ENCODE measurements at regions not wholly inside any gene's neighbourhood (a gene's known extent, or its start where the extent isn't known, plus 50 kb on each side); places are given as distances from the start of the nearest gene placed in this dataset.

DNA sequence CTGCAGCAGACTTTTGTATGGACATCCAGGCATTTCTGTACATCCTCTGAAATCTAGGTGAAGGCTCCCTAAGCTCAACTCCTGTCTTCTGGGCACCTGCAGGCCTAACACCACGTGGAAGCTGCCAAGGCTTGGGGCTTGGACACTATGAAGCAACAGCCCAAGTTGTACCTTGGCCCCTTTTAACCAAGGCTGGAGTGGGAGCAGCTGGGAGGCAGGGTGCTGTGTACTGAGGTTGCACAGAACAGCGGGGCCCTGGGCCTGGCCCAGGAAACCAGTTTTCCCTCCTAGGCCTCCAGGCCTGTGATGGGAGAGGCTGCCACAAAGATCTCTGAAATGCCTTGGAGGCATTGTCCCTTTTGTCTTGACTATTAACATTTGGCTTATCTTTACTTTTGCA is 214.4 kb upstream of the LRIG3 start:
- Mint-ChIP-seq H3K4me1 (no peaks in the 10 kb centered on the region), H3K36me3 (no peaks in the 10 kb centered on the region)
- H3K4me1 ChIP-seq (ENCODE audit: control insufficient read depth in 2 of 2, insufficient read depth in 2 of 2, low read length in 2 of 2), result no peaks in the 10 kb centered on the region

GRCh38 chr12:59131462-59131861 is 211.2 kb upstream of the LRIG3 start:
- ChIA-PET CTCF (no interaction called here), POLR2A (no interaction called here)
- Mint-ChIP-seq H3K4me1 (no peaks in the 10 kb centered on the region), H3K27ac (no peak overlapping the region), H3K36me3 (no peaks in the 10 kb centered on the region), H3K27me3 (no peaks in the 10 kb centered on the region), H3K4me3 (no peak overlapping the region), H3K9me3 (peaks cover 0 to 7% (median 1%) of the 10 kb centered on the region in 11 donors)
- Histone ChIP-seq H3K36me3 (ENCODE audit: control insufficient read depth in 2 of 3, insufficient read depth in 3 of 3, low read length in 3 of 3) (no peaks in the 10 kb centered on the region), H3K27me3 (ENCODE audit: control insufficient read depth in 2 of 2, insufficient read depth in 2 of 2, low read length in 2 of 2) (no peaks in the 10 kb centered on the region), H3K4me1 (ENCODE audit: control insufficient read depth in 2 of 2, insufficient read depth in 2 of 2, low read length in 2 of 2) (no peaks in the 10 kb centered on the region), H3K27ac (ENCODE audit: low read depth, low read length) (no peak overlapping the region), H3K9me3 (ENCODE audit: control insufficient read depth in 2 of 3, low read length in 3 of 3) (no peaks in the 10 kb centered on the region), H3K4me3 (ENCODE audit: low read length) (no peak overlapping the region)
- ATAC-seq (no peak), DNase-seq (no peak)
- intact Hi-C loops (cut with micrococcal nuclease), result no loop called here

More for the DNA sequence above, 214.4 kb upstream of the LRIG3 start:
- Histone ChIP-seq H3K36me3 (ENCODE audit: control insufficient read depth in 2 of 3, insufficient read depth in 3 of 3, low read length in 3 of 3) (no peaks in the 10 kb centered on the region), H3K27me3 (ENCODE audit: control insufficient read depth in 2 of 2, insufficient read depth in 2 of 2, low read length in 2 of 2) (no peaks in the 10 kb centered on the region), H3K9me3 (ENCODE audit: control insufficient read depth in 2 of 3, low read length in 3 of 3) (no peaks in the 10 kb centered on the region), H3K4me3 (ENCODE audit: low read length) (no peak overlapping the region), H3K27ac (ENCODE audit: low read depth, low read length) (no peak overlapping the region)
- Mint-ChIP-seq H3K27me3 (no peaks in the 10 kb centered on the region), H3K4me3 (no peak overlapping the region), H3K27ac (no peak overlapping the region), H3K9me3 (peaks cover 0 to 7% (median 0%) of the 10 kb centered on the region in 11 donors)
- CTCF ChIA-PET, result no interaction called here
- POLR2A ChIA-PET, result no interaction called here
- intact Hi-C loops (cut with micrococcal nuclease), result no loop called here
- ATAC-seq (no peak), DNase-seq (no peak)

DNA sequence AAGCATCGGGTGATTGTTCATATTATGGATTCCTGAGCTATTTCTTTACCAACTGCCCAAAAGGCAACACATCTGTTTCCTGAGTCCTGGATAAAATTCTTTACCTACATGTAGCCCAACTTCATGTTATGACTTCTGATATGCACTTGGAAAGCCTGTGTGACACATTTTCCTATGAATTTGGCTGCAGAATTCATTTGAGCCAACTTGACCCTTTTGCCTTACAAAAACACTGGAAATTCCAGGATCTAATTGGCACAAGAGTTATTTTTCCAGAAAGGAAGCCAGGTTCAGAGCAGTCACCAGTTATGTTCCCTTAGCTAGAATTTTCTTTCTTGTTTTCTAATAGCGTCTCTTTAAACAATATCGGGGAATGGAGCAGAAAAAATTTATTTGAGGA is 202.5 kb upstream of the LRIG3 start:
- Mint-ChIP-seq H3K27ac (no peak overlapping the region), H3K9me3 (peaks cover 0 to 26% (median 0%) of the 10 kb centered on the region in 11 donors), H3K27me3 (peaks cover 0 to 5% (median 0%) of the 10 kb centered on the region in 5 donors), H3K4me1 (peaks cover 0 to 1% (median 0%) of the 10 kb centered on the region in 7 donors), H3K36me3 (peaks cover 0 to 4% (median 0%) of the 10 kb centered on the region in 5 donors), H3K4me3 (no peak overlapping the region)
- no peak for DNase-seq
- ChIA-PET POLR2A (no interaction called here), CTCF (no interaction called here)
- H3K27ac ChIP-seq (ENCODE audit: low read depth, low read length), result no peak overlapping the region
- H3K4me1 ChIP-seq (ENCODE audit: control insufficient read depth in 2 of 2, insufficient read depth in 2 of 2, low read length in 2 of 2), result no peaks in the 10 kb centered on the region
- intact Hi-C loops (cut with micrococcal nuclease), result no loop called here
- no peak overlapping the region for H3K4me3 ChIP-seq (ENCODE audit: low read length)
- no peaks in the 10 kb centered on the region for H3K9me3 ChIP-seq (ENCODE audit: control insufficient read depth in 2 of 3, low read length in 3 of 3)
- H3K27me3 ChIP-seq (ENCODE audit: control insufficient read depth in 2 of 2, insufficient read depth in 2 of 2, low read length in 2 of 2), result no peaks in the 10 kb centered on the region
- no peak for ATAC-seq
- no peaks in the 10 kb centered on the region for H3K36me3 ChIP-seq (ENCODE audit: control insufficient read depth in 2 of 3, insufficient read depth in 3 of 3, low read length in 3 of 3)

DNA sequence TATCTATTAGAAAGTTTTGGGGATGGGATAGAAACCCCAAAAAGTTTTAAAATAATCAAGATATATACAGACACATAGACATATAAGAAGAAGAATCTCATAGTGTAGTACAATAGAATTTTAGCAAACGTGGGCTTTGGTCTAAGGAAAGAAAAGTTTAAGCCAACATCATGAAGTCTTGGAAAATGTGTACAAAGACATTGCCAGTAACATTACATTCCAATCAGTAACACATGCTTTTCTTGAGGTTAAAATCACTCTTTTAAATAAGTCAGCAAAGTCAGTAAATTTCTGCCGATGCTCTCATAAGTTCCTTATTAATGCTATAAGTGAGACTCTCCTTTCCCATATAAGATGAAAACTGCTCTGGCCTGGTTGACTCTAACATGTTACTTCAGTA is 201.1 kb upstream of the LRIG3 start:
- ATAC-seq (no peak), DNase-seq (no peak)
- Histone ChIP-seq H3K4me3 (ENCODE audit: low read length) (no peak overlapping the region), H3K36me3 (ENCODE audit: control insufficient read depth in 2 of 3, insufficient read depth in 3 of 3, low read length in 3 of 3) (no peaks in the 10 kb centered on the region), H3K27ac (ENCODE audit: low read depth, low read length) (no peak overlapping the region), H3K27me3 (ENCODE audit: control insufficient read depth in 2 of 2, insufficient read depth in 2 of 2, low read length in 2 of 2) (no peaks in the 10 kb centered on the region), H3K4me1 (ENCODE audit: control insufficient read depth in 2 of 2, insufficient read depth in 2 of 2, low read length in 2 of 2) (no peaks in the 10 kb centered on the region), H3K9me3 (ENCODE audit: control insufficient read depth in 2 of 3, low read length in 3 of 3) (no peaks in the 10 kb centered on the region)
- intact Hi-C loops (cut with micrococcal nuclease), result no loop called here
- Mint-ChIP-seq H3K4me1 (peaks cover 0 to 1% (median 0%) of the 10 kb centered on the region in 7 donors), H3K4me3 (no peak overlapping the region), H3K27me3 (peaks cover 0 to 5% (median 0%) of the 10 kb centered on the region in 5 donors), H3K9me3 (peaks cover 0 to 22% (median 0%) of the 10 kb centered on the region in 11 donors), H3K36me3 (peaks cover 0 to 4% (median 0%) of the 10 kb centered on the region in 5 donors), H3K27ac (no peak overlapping the region)
- ChIA-PET POLR2A (no interaction called here), CTCF (no interaction called here)

GRCh38 chr12:59119676-59120075 is 199.4 kb upstream of the LRIG3 start:
- Histone ChIP-seq H3K27ac (ENCODE audit: low read depth, low read length) (no peak overlapping the region), H3K9me3 (ENCODE audit: control insufficient read depth in 2 of 3, low read length in 3 of 3) (no peaks in the 10 kb centered on the region), H3K36me3 (ENCODE audit: control insufficient read depth in 2 of 3, insufficient read depth in 3 of 3, low read length in 3 of 3) (no peaks in the 10 kb centered on the region), H3K4me3 (ENCODE audit: low read length) (no peak overlapping the region), H3K4me1 (ENCODE audit: control insufficient read depth in 2 of 2, insufficient read depth in 2 of 2, low read length in 2 of 2) (no peaks in the 10 kb centered on the region), H3K27me3 (ENCODE audit: control insufficient read depth in 2 of 2, insufficient read depth in 2 of 2, low read length in 2 of 2) (no peaks in the 10 kb centered on the region)
- Mint-ChIP-seq H3K4me1 (peaks cover 0 to 1% (median 0%) of the 10 kb centered on the region in 7 donors), H3K27ac (no peak overlapping the region), H3K4me3 (no peak overlapping the region), H3K27me3 (peaks cover 0 to 3% (median 0%) of the 10 kb centered on the region in 5 donors), H3K36me3 (no peaks in the 10 kb centered on the region), H3K9me3 (peaks cover 0 to 13% (median 0%) of the 10 kb centered on the region in 11 donors)
- ChIA-PET POLR2A (no interaction called here), CTCF (no interaction called here)
- no peak for DNase-seq
- no peak for ATAC-seq
- intact Hi-C loops (cut with micrococcal nuclease), result no loop called here

GRCh38 chr12:59118356-59118755 is 198.1 kb upstream of the LRIG3 start:
- no peaks in the 10 kb centered on the region for H3K27me3 Mint-ChIP-seq
- H3K4me3 Mint-ChIP-seq, result no peak overlapping the region
- no peaks in the 10 kb centered on the region for H3K36me3 Mint-ChIP-seq
- no peaks in the 10 kb centered on the region for H3K9me3 ChIP-seq (ENCODE audit: control insufficient read depth in 2 of 3, low read length in 3 of 3)
- H3K36me3 ChIP-seq (ENCODE audit: control insufficient read depth in 2 of 3, insufficient read depth in 3 of 3, low read length in 3 of 3), result no peaks in the 10 kb centered on the region
- H3K27me3 ChIP-seq (ENCODE audit: control insufficient read depth in 2 of 2, insufficient read depth in 2 of 2, low read length in 2 of 2), result no peaks in the 10 kb centered on the region
- H3K4me1 Mint-ChIP-seq, result no peaks in the 10 kb centered on the region
- no peaks in the 10 kb centered on the region for H3K4me1 ChIP-seq (ENCODE audit: control insufficient read depth in 2 of 2, insufficient read depth in 2 of 2, low read length in 2 of 2)
- POLR2A ChIA-PET, result no interaction called here
- H3K9me3 Mint-ChIP-seq, result peaks cover 0 to 12% (median 0%) of the 10 kb centered on the region in 11 donors
- DNase-seq, result no peak
- H3K27ac ChIP-seq (ENCODE audit: low read depth, low read length), result no peak overlapping the region
- CTCF ChIA-PET, result no interaction called here
- intact Hi-C loops (cut with micrococcal nuclease), result no loop called here
- H3K4me3 ChIP-seq (ENCODE audit: low read length), result no peak overlapping the region
- ATAC-seq, result no peak
- H3K27ac Mint-ChIP-seq, result no peak overlapping the region

GRCh38 chr12:59115995-59116394 is 195.7 kb upstream of the LRIG3 start:
- CTCF ChIA-PET, result no interaction called here
- Mint-ChIP-seq H3K4me1 (peaks cover 0 to 2% (median 0%) of the 10 kb centered on the region in 7 donors), H3K9me3 (peaks cover 0 to 12% (median 0%) of the 10 kb centered on the region in 11 donors), H3K36me3 (no peaks in the 10 kb centered on the region), H3K27me3 (no peaks in the 10 kb centered on the region), H3K4me3 (no peak overlapping the region), H3K27ac (no peak overlapping the region)
- Histone ChIP-seq H3K27ac (ENCODE audit: low read depth, low read length) (no peak overlapping the region), H3K36me3 (ENCODE audit: control insufficient read depth in 2 of 3, insufficient read depth in 3 of 3, low read length in 3 of 3) (no peaks in the 10 kb centered on the region), H3K4me1 (ENCODE audit: control insufficient read depth in 2 of 2, insufficient read depth in 2 of 2, low read length in 2 of 2) (no peaks in the 10 kb centered on the region), H3K27me3 (ENCODE audit: control insufficient read depth in 2 of 2, insufficient read depth in 2 of 2, low read length in 2 of 2) (no peaks in the 10 kb centered on the region), H3K9me3 (ENCODE audit: control insufficient read depth in 2 of 3, low read length in 3 of 3) (no peaks in the 10 kb centered on the region), H3K4me3 (ENCODE audit: low read length) (no peak overlapping the region)
- no peak for ATAC-seq
- DNase-seq, result no peak
- POLR2A ChIA-PET, result no interaction called here
- intact Hi-C loops (cut with micrococcal nuclease), result no loop called here
